DMS 273 (cell line): ENCODE measurements at regions not wholly inside any gene's neighbourhood (a gene's known extent, or its start where the extent isn't known, plus 50 kb on each side); places are given as distances from the start of the nearest gene placed in this dataset.

Experiments
- DNase-seq: peaks from one replicate; lab custom pipeline; 2025; ENCODE audit not compliant: unreplicated experiment; lab: John Stamatoyannopoulos, UW

- no peak for DNase-seq
These were observed 1363.0 kb downstream of the TBC1D22A start for GRCh38 chr22:48125416-48125815.

- no peak for DNase-seq
These were observed 1359.5 kb downstream of the TBC1D22A start for GRCh38 chr22:48121984-48122383.

DNA sequence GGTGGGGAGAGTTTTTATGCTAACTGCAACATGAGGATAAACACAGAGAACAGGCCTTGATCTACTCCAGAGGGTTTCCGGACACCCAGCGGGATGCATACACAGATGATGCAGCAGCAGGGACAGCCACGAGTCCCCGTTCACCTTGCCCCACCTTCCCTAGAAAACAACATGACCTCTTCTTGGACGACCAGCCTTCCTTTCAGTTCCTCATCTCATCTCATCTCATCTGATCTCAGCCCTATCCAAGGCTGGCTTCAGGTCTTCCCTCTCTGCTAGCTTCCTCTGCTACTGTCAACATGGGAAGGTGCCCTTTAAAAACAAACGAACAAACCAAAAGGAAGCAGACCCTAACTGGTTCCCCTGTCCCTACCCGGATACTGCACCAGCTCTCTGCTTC lies 1356.2 kb downstream of the TBC1D22A start:
- no peak for DNase-seq

DNA sequence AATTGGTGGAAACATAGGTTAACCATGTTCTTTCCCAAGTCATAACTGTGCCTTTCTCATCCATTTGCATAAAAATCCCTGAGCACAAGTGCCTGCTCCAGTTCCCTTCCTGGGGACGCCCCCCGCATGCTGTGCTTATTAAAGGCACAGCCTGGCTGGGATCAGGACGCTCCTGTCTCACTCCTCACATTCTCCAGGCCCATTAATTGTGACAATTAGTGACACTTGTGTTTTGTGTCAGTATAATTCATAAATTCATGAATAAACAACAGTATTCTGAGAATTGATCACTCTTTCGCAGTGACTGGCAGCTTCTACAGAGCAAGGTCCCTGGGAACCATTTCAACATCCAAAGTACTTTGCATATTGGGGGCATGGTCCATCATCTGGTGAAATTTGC lies 1354.4 kb downstream of the TBC1D22A start:
- DNase-seq, result no peak

- no peak for DNase-seq
These were observed 1350.5 kb downstream of the TBC1D22A start for GRCh38 chr22:48112687-48113521.

DNA sequence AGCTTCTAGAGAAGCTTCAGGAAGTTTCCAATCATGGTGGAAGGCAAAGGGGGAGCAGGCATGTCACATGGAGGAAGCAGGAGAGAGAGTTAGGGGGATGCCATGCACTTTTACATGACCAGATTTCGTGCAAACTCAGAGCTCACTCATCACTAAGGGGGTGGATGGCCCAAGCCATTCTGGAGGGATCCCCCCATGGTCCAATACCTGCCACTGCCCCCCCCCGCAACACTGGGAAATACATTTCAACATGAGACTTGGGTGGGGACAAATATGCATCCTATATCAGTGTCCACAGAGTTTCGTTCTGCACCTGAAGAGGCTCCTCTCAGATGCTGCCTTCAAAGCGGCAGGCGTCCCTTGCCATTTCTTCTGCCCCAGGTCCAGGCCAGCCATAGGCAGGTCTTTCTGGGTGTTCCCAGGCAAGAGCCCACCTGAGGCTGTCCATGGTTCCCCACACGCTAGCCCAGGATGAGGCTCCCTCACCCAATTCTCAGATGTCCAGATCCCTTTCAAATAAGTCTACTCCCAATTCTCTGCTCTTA lies 1344.3 kb downstream of the TBC1D22A start:
- DNase-seq, result no peak

GRCh38 chr22:48106215-48106614 lies 1343.8 kb downstream of the TBC1D22A start:
- no peak for DNase-seq

DNA sequence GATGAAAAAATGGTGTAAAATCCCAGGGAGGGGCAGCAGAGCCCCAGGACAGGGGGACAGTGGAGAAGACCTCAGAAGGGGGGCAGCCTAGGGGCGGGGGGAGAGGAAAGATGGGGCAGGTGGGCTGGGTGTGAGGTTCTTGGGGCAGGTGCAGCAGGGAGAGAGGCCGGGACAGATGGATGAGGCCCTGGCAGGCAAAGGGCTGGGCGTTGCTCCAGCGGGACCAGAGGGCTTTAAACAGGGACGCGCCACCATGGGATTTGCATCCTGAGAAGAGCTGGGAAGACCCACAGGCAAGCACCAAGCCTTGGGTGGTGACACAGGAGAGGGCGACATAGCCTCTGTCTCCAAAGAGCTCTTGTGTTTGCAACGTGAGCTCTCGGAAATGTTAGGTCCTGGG lies 1342.8 kb downstream of the TBC1D22A start:
- peak; percentile 60 for DNase-seq

GRCh38 chr22:48104766-48105165 lies 1342.3 kb downstream of the TBC1D22A start:
- DNase-seq, result no peak

DNA sequence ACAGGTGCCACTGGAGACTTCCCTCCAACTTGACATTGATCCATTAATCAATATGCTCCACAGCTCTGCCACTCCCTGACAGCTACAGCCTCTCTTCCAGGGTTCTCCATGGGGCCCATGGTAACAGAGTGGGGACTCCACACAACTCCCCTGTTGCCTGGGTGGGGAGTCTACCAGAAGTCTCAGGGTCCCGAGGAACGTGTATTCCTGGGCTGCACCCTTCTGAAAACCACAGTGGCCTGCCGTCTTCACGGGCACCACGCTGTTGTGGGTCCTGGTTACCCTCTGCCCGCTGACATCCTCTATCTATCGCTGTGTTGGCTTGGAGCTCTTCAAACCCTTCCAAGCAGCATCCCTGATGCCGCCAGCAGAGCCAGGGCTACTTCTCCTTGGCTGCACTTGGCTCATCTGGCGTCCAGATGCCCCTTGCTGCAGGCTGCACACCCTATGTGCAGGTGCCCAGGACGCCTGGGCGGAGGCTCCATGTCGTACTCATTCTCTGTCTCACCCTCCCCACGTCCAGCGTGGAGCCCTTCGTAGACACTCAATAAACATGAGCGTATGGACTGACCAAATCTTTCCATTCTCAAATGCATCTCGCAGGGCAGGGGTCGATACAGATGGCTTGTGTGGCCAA lies 1341.8 kb downstream of the TBC1D22A start:
- DNase-seq, result peak; percentile 9

- DNase-seq, result peak; percentile 33
These were observed 1340.9 kb downstream of the TBC1D22A start for GRCh38 chr22:48103126-48103875.

DNA sequence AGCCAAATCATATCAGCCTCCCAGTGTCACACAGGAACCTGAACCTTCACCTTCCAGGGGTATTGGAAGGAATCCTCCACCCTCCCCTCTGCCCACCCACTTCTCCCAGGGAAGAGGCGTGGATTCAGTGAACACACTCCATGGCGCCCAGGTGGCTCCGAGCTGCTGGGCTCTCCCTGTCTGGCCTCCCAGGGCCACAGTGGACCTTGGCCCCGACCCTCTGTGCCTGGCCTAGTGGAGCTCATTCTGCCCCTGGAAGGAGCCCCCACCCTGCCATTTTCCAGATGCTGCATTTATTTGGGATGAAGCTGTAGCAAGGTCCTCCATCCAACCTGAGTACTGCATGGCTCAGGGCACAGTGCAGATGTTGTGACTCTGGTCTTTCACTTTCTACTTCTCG lies 1340.1 kb downstream of the TBC1D22A start:
- no peak for DNase-seq

GRCh38 chr22:48101704-48102103 lies 1339.3 kb downstream of the TBC1D22A start:
- DNase-seq, result no peak

DNA sequence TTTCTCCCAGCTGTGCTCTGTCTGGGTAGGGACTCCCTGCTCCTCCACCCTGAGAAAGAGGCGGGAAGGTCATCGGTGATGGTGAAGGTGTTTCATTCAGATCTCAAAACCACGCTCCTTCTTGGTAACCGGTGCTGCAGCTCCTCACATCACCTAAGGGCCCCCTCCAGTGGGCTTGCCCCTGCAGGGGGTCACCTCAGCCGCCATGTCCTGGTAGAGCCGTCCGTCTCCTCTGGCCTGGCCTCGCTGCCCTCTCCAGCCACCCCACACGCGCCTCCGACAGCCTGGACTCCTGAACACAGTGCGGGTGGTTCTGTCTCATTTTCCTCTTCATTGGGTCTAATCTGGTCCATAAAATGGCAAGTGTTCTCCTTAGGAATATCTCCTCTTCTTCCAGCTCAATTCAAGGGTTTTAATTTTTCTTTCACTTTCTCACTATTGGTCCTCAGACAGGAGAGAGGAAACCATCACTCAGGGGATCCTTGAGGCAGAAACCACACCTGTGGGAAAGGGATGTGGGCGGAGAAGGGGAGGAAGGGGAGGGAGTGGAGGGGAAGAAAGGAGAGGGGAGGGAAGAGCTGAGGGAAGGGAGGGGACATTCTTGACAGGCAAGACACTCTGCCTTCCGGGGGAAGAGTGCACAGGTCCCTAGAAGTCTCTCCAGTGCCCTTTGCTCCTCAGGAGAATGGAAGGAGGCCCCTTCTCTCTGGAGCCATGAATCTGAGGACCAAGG lies 1338.4 kb downstream of the TBC1D22A start:
- no peak for DNase-seq

GRCh38 chr22:48099671-48100070 lies 1337.2 kb downstream of the TBC1D22A start:
- no peak for DNase-seq

GRCh38 chr22:48099251-48099650 lies 1336.8 kb downstream of the TBC1D22A start:
- no peak for DNase-seq

DNA sequence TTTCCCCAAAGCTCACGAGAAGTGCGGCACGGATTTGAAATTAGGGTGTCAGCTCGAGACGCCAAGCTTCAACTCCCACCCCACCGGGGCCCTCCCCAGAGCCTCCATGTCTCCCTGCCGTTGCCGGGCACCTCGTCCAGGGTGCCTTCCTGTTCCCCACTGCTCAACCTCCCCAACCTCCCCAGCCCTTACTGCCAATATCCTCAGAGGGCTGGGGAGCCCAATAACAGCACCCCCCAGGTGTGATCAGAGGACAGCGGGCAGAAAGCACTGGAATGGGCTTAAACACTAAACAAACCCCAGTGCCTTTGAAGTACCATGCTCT lies 1336.4 kb downstream of the TBC1D22A start:
- DNase-seq, result no peak

DNA sequence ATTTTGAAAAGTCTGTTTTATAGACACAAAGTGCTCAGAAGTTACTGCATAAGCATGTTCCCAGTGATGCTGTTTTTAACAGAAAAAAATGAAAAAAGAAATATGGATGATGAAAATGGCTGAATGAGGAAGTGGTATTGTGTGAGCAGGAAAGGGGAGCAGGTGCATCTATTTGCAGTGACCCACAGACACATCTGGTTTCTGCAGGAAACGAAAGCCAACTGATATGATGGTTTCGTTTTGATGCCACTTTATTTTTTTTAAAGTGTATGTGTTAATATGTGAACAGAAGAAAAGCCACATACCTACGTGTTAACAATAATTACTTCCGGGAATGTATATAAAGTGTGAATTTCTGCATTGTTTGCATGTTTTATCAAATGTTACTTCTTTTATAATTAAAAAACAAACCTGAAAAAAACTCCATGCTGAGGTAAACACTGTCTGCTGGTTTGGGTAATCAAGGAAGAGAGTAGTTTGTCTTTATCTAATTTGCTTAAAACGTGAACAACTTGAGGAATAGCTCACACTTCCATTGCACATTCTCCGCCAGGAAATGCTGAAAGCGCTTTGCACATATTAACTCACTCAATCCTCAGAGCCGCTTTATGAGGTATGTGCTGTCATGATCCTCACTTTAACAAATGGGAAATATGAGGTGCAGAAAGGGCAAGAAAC lies 1335.9 kb downstream of the TBC1D22A start:
- no peak for DNase-seq

DNA sequence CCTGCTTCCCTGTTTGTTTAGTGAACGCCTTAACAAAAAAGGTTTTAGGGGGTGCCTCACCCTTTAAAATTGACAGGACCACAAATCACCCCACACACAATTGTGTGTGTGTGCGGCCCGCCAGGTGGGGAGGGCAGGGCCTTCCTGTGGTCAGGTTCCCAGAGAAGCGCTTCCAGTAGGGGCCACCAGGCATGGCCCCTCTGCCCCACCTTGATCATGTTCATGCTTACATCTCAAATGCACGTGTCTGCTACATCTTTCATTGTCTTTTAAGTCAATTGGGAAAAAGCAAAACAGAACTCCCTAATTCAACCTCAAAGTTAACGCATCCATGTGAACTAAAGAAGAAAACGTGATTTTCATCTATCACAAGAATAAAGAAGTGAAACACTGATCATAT lies 1335.3 kb downstream of the TBC1D22A start:
- no peak for DNase-seq

GRCh38 chr22:48096851-48097665 lies 1334.6 kb downstream of the TBC1D22A start:
- no peak for DNase-seq
